ENCODE measurements at regions not wholly inside any gene's neighbourhood (a gene's known extent, or its start where the extent isn't known, plus 50 kb on each side); places are given as distances from the start of the nearest gene placed in this dataset.

DNA sequence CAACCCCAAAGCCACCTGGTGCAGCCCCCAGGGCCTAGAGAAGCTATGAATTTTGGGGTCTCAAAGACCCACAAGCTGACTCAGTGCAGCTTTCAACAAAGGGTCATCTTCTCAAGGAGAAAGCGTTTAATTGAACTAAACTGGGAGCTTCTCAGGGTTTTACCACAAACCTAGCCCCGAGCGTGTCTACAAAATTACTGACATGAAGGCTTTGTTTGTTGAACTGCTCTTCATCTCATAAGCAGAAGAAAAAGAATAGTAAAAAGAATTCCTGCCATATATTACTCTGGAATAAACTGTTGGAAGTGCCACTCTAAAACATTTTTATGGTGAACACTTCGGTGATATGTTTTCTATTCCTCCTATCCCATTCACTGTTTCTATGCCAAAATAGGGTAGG lies 50.8 kb upstream of the INCENP start:
- DNase-seq, result no peak

DNA sequence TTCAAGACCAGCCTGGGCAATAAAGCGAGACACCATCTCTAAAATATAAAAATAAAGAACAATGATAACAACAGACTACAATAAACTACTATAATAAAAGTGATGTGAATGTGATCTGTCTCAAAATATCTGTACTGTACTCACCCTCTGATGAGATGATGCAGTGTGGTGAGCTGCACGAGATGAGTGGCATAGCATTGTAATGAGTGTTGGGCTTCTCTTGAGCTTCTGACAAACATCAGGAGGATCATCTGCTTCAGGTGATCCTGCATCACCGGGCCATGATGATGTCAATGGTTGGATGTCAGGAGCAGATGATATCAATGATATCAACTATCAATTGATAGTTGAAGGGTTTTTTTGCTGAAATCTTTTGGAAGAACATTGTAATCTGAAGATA lies 52.4 kb upstream of the INCENP start:
- no peak for DNase-seq

DNA sequence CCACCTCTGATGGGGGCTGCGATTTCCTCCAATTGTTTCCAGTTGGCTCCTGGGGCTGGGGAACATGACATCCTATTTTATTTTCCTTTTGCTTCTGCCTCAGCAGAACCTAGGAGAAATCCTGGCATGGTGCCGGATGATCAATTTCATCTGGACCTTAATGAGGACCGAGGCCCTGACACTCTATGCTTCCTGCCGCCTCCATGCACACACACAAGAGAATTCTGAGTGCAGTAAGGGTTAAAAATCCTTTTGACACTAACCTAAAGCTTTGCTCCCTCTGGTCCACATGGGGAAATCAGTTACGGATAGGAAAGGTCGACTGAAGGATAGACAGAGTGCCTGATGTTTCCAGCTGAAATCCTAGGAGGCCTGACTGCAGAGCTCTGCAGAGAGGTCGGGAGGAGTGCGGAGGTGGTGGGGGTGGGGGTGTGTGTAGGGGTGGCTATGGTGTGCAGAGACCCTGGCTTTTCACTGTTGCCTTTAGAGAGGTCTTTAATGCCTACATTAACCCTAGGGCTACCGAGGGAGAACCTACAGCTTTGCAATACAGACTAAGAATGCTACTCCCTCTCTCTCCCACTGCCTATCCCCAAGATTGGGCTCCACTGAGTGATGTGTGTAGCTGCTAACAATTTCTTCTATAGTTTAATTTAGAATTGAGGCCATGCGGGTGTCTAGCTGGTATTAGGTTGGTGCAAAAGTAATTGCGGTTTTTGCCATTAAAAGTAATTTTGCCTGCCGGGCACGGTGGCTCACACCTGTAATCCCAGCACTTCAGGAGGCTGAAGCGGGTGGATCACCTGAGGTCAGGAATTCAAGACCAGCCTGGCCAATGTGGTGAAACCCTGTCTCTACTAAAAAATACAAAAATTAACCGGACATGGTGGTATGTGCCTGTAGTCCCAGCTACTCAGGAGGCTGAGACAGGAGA lies 53.6 kb upstream of the INCENP start:
- DNase-seq, result no peak

DNA sequence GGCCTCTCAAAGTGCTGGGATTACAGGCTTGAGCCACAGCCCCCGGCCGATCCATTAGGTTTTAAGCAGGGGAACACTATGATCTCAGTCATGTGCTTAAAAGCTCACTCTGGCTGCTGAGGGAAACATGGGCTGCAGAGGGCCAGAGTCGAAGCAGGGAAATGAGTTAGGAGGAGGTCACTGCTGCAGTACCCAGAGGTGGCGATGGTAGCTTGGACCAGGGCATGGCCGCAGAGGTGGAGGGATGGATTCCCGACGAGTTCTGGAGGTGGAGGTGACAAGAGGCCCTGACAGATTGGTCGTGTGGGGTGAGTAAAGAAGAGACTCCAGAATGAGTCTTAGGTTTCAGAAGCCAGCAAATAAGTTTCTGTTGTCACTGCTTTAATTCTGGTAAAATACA lies 54.4 kb upstream of the INCENP start:
- no peak for DNase-seq

DNA sequence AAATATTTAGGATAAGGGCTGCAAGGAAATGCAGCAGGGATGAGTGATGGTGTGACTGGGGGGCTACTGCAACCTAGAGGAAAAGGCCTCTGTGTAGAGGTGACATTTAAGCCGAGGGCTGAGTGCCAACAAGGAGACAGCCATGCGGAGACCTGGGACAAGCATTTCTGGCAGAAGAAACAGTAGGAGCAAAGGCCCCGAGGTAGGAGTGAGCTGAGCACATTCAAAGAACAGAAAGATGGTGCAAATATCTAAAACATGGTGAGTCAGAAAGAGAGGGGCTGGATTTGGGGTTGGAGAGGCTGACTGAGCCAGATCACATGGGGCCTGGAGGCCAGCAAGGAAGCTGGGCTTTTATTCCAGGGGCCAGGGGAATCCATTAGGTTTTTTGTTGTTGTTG lies 55.1 kb upstream of the INCENP start:
- DNase-seq, result no peak

DNA sequence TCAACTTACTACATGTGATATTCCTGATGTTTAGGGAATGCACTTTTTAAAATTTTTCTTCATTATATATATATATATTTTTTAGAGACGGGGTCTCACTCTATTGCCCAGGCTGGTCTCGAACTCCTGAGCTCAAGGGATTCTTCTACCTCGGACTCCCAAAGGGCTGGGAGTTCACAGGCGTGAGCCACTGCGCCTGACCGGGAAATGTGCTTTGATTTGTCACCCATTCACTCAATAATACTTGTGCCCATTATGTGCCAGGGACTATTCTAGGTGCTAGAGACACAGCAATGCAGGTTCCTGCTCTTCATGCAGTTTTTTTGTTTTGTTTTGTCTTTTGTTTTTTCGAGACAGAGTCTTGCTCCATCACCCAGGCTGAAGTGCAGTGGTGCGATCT lies 56.1 kb upstream of the INCENP start:
- no peak for DNase-seq

DNA sequence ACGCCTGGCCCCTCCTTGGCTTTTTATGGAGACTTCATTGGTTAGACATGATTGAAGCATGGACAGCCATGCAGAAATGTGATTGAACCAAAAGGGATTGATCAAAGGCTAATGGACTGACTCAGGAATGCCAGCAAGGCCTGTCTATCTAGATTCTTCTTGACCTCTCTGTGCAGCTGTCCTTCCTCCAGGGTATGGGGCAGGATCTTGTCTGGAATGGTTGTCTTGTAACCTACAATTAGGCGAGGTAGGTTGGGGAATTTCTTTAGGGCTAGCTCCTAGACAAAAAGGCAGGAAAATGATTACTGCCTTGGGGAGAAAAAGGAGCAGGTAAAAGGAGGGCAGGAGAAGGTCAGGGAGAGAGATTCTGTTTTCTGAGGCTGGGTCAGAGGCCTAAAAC lies 59.6 kb upstream of the INCENP start:
- no peak for DNase-seq

DNA sequence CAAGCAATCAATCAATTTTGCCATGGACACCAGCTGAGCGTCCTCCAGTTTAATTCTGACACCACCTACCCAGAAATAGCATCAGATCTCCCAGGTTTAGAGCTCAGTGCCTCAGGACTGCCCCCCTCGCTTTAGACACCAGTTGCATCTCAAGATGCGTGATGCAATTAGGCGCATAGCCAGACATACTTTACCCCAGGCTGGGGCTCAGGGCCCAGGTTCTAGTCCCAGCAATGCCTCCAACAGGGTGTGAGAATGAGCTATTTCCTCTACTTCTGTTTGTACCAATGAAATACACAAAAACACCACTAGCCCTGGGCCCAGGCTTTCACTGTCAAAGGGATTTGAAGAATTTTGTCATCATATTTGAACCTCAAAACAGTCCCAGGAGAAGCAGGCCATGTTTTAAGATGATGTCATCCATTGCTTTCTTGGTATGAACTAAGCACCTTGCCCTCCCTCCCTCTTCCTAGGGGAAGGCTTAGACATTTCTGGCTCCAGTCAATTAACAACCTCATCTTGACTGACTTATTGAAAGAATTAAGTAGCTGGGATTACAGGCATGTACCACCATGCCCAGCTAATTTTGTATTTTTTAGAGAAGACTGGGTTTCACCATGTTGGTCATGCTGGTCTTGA lies 61.5 kb upstream of the INCENP start:
- no peak for DNase-seq

DNA sequence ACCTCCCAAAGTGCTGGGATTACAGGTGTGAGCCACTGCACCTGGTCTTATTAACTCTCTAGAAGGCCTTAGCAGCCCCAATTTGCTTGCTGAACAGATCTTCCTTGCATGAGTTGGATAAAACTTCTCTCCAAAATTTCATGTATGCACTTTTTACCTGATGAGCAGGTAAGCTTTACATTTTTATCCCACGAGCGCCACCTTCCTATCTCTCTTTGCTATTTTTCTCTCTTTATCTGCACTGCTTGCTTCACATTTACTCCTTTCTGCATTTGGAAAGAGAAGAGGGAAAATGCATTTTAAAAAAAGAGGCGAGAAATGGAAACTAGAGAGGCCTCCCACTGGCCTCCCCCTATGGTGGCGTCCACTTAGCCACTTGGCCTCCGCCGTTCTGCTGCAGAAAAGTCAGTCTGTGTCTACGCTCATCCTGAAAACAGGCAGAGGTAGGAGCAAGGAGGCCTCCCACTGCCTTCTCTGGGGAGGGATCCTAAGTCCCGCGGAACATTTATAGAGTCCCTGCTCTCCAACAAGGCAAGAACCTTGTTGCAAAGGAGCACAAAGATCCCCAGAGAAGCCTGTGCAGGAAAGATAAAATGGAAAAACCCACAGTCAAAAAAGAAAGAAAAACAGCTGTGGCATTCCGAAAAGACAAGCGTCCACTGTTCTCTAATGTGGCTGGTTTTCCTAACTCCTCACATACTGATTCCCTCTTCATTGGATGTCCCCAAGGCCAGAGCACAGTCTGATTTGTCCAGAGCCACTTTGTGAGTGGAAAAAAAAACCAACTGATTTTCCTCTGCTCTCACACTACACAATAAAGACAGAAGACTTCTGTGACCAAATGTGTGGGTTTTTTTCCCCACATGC lies 62.2 kb upstream of the INCENP start:
- DNase-seq, result no peak

DNA sequence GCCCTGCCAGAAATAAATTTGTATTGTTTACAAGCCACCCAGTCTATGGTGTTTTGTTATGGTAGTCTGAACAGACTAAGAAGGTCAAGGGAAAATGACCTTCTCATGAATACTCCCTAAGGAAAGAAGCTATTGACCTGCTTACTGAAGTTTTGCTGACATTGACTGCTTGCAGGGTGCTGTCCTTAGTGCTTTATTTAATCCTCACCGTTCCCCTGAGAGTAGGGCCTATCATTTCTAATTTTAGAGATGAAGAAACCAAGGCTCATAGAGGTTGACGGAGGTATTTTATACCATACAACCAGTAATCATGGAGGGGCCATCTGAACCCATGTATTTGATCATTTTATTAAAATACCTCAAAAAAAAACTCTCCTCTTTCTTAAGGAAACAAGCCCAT lies 66.7 kb upstream of the INCENP start:
- no peak for DNase-seq

DNA sequence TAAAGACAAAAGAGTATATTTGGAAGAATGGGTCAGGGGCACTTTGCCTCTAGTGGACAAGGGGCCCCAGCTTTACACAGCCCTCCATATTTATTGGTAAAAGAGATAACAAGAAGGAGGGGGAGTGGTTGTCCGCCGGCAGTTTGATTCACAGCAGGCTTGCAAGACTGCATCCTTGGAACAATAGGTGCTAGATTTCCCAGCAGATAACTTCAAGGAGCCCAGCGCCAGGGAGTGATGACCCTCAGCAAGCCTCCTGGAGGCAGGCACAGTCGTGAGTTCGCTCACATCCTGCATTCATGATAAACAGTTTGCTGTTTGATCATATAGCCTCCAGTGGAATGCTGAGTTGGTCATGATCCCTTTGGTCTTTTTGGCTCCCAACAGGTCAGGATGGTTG lies 67.8 kb upstream of the INCENP start:
- DNase-seq, result no peak

DNA sequence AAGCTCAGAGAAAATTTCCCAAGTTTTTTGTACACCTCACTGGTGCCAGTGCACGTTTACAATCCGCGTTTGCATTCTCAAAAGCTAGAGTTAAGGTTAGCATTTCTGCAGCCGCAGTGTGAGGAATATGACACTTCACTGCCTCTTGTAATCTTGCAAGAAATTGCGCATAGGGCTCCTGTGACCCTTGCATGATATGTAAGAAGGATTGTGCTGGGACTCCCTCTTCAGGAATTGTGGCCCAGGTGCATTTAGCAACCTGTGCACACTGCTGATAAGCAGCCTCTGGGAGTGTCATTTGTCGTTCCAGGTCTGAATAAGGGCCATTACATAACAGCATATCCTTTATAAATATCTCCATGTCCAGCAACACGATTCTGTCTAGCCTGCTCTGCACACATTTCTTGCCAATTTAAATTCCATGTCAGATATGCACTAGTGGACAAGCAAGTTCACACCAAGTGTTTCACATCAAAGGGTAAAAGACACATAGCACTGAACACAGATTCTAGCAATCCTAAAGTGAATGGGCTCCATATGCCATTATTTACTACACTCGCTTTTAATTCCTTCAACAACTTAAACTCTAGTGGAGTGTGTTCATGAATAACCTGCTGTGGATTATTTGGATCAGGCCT lies 69.2 kb upstream of the INCENP start:
- peak; percentile 52 for DNase-seq

DNA sequence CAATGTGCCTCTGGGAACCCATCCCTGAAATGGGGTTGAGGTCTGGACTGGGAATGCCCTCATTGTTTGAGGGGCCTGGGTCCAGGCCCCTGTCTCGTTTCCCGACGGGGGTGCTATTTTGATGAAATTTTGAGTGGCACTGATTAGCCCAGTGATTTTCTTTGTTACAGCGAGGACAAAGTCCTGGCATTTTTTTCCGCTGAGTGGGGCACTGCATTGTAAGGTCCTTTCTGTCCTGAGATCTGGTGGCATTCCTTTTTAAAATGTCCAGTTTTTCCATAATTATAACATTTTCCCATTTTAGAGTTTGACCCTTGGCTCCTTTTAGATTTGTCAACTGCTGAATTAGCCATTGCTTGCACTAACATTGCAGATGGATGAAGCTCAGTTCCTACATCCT lies 69.7 kb upstream of the INCENP start:
- DNase-seq, result no peak

DNA sequence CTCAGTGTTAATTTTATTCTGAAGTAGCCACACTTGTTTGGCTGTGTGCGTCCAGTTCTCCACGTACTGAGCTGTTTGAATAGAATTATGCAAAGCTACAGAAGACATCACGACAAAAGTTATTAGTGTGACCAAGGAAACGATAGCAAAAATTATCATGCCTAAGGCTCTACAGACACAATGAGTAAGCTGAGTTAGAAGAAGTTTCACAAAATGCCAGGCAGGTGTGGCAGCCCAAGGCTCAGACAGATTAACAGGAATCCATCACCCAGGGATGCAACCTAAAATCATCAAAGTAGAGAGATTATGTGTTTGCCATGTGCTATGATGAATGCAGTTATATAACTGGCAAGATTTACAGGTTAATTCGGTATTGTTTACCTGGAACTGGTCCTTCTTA lies 73.1 kb upstream of the INCENP start:
- no peak for DNase-seq

DNA sequence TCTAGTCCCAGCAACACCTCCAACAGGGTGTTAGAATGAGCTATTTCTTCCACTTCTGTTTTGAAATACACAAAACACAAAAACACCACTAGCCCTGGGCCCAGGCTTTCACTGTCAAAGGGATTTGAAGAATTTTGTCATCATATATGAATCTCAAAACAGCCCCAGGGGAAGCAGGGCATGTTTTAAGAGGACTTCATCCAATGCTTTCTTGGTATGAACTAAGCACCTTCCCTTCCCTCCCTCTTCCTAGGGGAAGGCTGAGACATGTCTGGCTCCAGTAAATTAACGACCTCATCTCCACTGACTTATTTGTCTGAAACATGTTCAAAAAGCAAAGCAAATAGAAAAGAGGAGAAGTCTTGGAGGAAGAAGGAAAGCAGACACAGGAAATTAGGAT lies 75.7 kb upstream of the INCENP start:
- peak; percentile 35 for DNase-seq

DNA sequence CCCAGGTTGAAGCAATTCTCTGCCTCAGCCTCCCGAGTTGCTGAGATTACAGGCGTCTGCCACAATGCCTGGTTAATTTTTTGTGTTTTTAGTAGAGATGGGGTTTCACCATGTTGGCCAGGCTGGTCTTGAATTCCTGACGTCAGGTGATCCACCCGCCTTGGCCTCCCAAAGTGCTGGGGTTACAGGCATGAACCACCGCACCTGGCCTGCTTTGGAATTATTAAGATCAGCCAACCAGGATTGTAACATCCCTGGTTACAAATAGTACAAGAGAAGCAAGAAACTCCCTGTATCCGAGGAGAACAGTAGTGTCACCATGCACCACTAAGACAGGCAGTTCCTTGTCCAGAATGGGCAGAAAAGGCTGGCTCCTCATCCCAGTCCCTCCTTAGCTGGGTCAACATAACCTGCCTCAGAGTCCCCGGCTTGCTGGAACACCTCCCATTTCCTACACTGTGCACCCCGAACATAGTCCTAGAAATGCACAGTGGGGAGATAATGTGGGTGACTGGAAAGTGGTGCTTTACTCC lies 77.2 kb upstream of the INCENP start:
- no peak for DNase-seq

DNA sequence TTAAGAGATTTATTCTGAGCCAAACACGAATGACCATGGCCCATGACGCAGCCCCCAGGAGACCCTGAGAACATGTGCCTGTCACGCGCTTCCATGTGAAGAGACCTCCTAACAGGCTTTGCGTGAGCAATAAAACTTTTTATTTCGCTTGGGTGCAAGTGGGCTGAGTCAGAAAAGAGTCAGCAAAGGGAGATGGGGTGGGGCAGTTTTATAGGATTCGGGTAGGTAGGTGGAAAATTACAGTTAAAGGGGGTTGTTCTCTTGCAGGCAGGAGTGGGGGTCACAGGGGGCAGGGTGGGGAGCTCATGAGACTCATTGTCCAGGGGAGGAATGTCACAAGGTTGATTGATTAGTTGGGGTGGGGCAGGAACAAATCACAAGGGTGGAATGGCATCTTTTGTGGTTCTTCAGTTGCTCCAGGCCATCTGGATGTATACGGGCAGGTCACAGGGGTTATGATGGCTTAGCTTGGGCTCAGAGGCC lies 77.2 kb upstream of the FTH1 start:
- DNase-seq, result no peak

DNA sequence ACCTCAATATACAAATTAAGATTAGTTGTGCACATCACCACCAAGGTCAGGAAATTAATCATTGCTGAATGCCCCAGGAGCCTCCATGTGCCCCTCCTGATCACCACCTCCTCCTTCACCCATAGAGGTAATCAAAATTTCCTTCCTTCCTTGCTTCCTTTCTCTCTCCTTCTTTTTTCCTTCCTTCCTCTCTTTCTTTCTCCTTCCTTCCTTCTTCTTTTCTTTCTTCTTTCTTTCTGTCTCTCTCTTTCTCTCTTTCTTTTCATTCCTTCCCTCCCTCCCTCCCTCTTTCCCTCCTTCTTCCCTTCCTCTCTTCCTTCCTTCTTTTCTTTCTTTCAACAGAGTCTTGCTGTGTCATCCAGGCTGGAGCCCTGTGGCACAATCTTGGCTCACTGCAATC lies 67.9 kb upstream of the FTH1 start:
- DNase-seq, result no peak

DNA sequence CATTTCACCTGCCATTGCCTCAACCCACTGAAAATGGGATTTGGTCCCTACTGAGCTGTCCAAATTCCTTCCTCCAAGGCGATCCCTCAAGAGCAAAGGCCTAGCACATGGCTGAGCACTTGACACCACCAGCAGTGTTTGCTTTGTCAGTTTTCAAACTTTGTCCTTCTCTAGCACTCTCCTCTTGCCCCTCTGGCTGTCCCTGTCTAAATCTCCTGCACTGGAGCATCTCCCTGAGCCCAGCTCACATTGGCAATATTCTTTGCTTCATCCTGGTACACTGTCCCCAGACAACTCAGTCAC lies 66.6 kb upstream of the FTH1 start:
- no peak for DNase-seq

DNA sequence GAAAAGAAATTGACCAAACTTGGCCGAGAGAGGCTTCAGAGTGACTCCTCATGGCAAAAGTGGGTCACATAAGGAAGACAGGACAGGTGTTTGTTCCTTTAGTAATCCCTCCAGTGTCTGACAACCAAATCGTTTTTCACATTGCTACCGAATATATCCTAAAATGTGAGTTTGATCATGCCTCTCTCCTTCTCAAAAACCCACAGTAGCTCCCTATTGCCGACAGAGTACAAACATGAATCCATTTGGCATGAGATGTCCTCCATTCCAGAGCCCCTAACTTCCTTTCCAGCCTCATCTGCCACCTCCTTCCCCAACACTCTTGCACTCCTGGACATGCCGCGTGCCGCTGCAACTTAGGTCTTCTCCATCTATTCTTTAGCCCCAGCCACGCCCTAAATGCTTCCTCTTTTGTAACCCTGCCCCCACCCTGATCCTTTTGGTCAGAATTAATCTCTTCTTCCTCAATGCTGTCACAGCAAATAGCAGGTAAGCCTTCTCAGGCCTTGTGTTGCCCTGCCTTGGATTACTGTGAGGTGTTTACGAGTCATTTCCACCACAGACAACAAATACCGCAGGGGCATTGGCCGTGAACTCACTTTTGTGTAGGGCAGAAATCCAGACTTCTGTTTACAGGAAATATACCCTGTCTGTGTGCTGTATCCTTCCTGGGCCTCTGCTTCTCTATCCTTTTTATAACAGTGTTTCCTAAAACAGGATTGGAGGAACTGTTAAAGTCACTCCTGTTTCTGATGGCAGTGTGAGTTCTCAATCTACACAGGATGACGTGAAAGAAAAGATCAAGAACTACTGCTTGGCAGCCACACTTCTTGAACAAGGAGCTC lies 66.0 kb upstream of the FTH1 start:
- no peak for DNase-seq

DNA sequence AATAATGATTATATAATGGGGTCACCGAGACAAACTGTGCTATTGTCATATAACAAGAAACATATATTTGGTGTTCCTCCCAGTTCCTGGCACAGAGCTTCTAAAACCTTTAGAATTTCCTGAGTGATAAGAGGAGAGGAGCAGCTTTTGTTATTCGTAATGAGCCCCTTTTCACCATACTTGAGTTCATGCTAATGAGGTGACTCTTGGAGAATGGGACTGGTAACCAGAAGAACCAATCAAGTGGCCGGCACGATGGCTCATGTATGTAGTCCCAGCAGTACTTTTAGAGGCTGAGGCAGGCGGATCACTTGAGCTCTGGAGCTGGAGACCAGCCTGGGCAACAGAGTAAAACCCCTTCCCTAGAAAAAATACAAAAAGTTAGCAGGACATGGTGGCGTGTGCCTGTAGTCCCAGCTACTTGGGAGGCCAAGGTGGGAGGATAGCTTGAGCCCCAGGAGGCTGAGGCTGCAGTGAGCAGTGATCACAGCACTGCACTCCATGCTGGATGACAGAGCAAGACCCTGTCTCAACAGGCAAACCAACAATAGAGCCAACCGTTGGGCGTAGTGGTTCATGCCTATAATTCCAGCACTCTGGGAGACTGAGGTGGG lies 62.7 kb upstream of the FTH1 start:
- no peak for DNase-seq

Measured in fibroblast of skin of scalp (primary cell).